ENCODE measurements at regions not wholly inside any gene's neighbourhood (a gene's known extent, or its start where the extent isn't known, plus 50 kb on each side); places are given as distances from the start of the nearest gene placed in this dataset.

DNA sequence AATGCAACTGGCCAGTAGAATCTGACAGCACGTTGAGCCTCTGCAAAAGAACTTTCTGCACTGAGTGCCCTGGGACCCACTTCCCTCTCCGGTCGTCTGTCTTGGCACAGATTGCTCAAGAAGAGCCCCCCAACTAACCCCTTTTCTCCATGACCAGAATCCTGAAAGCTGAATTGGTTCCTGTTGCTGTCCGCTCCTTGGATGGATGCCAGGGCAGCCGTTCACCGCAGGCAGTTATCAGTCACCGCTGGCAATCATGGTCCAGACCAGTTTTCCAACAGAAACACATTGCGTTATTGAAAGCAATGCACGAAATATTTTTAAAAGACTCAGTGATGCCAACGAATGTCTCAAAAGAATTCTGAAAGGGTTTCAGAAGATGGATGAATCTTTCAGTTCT, 733.7 kb upstream of the FRG1 start:
- TF ChIP-seq, protein P1, sequence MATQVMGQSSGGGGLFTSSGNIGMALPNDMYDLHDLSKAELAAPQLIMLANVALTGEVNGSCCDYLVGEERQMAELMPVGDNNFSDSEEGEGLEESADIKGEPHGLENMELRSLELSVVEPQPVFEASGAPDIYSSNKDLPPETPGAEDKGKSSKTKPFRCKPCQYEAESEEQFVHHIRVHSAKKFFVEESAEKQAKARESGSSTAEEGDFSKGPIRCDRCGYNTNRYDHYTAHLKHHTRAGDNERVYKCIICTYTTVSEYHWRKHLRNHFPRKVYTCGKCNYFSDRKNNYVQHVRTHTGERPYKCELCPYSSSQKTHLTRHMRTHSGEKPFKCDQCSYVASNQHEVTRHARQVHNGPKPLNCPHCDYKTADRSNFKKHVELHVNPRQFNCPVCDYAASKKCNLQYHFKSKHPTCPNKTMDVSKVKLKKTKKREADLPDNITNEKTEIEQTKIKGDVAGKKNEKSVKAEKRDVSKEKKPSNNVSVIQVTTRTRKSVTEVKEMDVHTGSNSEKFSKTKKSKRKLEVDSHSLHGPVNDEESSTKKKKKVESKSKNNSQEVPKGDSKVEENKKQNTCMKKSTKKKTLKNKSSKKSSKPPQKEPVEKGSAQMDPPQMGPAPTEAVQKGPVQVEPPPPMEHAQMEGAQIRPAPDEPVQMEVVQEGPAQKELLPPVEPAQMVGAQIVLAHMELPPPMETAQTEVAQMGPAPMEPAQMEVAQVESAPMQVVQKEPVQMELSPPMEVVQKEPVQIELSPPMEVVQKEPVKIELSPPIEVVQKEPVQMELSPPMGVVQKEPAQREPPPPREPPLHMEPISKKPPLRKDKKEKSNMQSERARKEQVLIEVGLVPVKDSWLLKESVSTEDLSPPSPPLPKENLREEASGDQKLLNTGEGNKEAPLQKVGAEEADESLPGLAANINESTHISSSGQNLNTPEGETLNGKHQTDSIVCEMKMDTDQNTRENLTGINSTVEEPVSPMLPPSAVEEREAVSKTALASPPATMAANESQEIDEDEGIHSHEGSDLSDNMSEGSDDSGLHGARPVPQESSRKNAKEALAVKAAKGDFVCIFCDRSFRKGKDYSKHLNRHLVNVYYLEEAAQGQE (IDR thresholded peaks at IDR 0.05; ENCODE audit: insufficient read depth in 1 of 2, low read depth in 2 of 2, low read length in 2 of 2): 0 out of 4 replicates have a peak, but pooled peaks of 1 of the 2 experiments have one; percentile 26
- TF ChIP-seq TAF1 (IDR thresholded peaks at IDR 0.05; ENCODE audit: borderline replicate concordance, insufficient read depth, low read length): no peak

GRCh38 chr4:189207872-189208271, 732.8 kb upstream of the FRG1 start:
- TF ChIP-seq, protein P1 (IDR thresholded peaks at IDR 0.05; ENCODE audit: insufficient read depth in 1 of 2, low read depth in 2 of 2, low read length in 2 of 2): no peak
- TF ChIP-seq SIN3A (IDR thresholded peaks at IDR 0.05; ENCODE audit: borderline replicate concordance, insufficient read depth, low read length) (no peak), POLR2AphosphoS5 (IDR thresholded peaks at IDR 0.05; ENCODE audit: low read depth, low read length) (no peak), TAF1 (IDR thresholded peaks at IDR 0.05; ENCODE audit: borderline replicate concordance, insufficient read depth, low read length) (no peak), FOXP2 (optimal IDR thresholded peaks at IDR 0.05; ENCODE audit: borderline replicate concordance, extremely low read depth, extremely low read length, insufficient read depth) (no peak)

GRCh38 chr4:189215574-189215973, 725.1 kb upstream of the FRG1 start:
- TF ChIP-seq, protein P1 (IDR thresholded peaks at IDR 0.05; ENCODE audit: insufficient read depth in 1 of 2, low read depth in 2 of 2, low read length in 2 of 2): no peak
- TF ChIP-seq FOXP2 (optimal IDR thresholded peaks at IDR 0.05; ENCODE audit: borderline replicate concordance, extremely low read depth, extremely low read length, insufficient read depth) (no peak), TAF1 (IDR thresholded peaks at IDR 0.05; ENCODE audit: borderline replicate concordance, insufficient read depth, low read length) (no peak), POLR2AphosphoS5 (IDR thresholded peaks at IDR 0.05; ENCODE audit: low read depth, low read length) (no peak), SIN3A (IDR thresholded peaks at IDR 0.05; ENCODE audit: borderline replicate concordance, insufficient read depth, low read length) (no peak)

DNA sequence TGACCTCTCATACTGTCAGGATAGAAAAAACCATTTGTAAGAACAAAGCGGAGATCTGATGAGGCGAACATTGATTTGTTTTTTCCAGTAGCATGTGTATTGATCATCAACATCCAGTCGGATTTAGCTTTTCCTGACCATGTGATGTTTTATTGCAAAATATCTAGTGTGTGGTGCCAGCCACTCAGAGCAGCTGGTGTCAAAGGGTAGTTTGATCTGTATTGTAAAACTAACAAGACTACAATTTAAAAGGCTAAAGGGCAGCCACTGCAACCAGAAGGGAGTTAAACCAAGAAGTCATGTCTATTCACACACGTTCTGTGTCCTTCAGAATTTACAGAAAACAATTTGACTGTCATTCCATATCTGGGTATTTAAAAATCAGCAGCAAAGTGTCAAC, 719.0 kb upstream of the FRG1 start:
- no peak for TF ChIP-seq POLR2AphosphoS5 (IDR thresholded peaks at IDR 0.05; ENCODE audit: low read depth, low read length)
- TF ChIP-seq, protein P1 (IDR thresholded peaks at IDR 0.05; ENCODE audit: insufficient read depth in 1 of 2, low read depth in 2 of 2, low read length in 2 of 2): no peak
- TF ChIP-seq SIN3A (IDR thresholded peaks at IDR 0.05; ENCODE audit: borderline replicate concordance, insufficient read depth, low read length): no peak
- no peak for TF ChIP-seq FOXP2 (optimal IDR thresholded peaks at IDR 0.05; ENCODE audit: borderline replicate concordance, extremely low read depth, extremely low read length, insufficient read depth)
- TF ChIP-seq TAF1 (IDR thresholded peaks at IDR 0.05; ENCODE audit: borderline replicate concordance, insufficient read depth, low read length): no peak

DNA sequence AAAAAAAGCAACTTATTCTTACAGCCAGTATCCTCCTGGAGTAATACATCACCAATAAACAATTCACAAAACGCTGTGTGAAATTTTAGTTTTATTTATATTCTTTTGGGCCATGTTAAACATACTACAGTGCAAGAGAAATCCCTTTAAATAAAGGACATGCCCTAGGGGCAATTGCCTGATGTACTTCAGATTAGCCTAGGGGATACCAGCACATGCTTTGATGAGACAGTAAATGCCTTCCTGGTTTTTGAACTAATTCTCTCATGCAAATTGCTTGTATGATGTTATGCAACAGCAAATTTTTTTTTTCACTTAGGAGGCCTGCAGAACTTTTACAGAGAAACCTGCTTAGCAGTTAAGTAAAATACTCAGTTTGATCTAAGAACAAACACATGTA, 711.9 kb upstream of the FRG1 start:
- TF ChIP-seq SIN3A (IDR thresholded peaks at IDR 0.05; ENCODE audit: borderline replicate concordance, insufficient read depth, low read length) (no peak), FOXP2 (optimal IDR thresholded peaks at IDR 0.05; ENCODE audit: borderline replicate concordance, extremely low read depth, extremely low read length, insufficient read depth) (no peak), POLR2AphosphoS5 (IDR thresholded peaks at IDR 0.05; ENCODE audit: low read depth, low read length) (no peak), TAF1 (IDR thresholded peaks at IDR 0.05; ENCODE audit: borderline replicate concordance, insufficient read depth, low read length) (no peak)
- TF ChIP-seq, protein P1 (IDR thresholded peaks at IDR 0.05; ENCODE audit: insufficient read depth in 1 of 2, low read depth in 2 of 2, low read length in 2 of 2): no peak
